MM.1S (cell line): ENCODE measurements at regions not wholly inside any gene's neighbourhood (a gene's known extent, or its start where the extent isn't known, plus 50 kb on each side); places are given as distances from the start of the nearest gene placed in this dataset.
"Not testable (repeated sequence)": the region's sequence is repeated elsewhere in the genome, so short reads cannot be mapped to it uniquely, and the experiment has no call there.

Experiments
- DNase-seq: peaks from one replicate; pipeline ENCODE4 v3.0.0-alpha.2; 2015
- H2AFZ ChIP-seq: fragments of 300-600 bp; sonication (generic); 2 replicates; pipeline ENCODE4 v1.6.0; 2016; ENCODE audit warnings: antibody characterized with exemption, low read length
- H3F3A ChIP-seq: fragments of 300-600 bp; sonication (generic); 2 replicates; pipeline ENCODE4 v1.6.1; 2016; ENCODE audit warnings: mild to moderate bottlenecking, antibody characterized with exemption, low read length, moderate library complexity, mixed read lengths; ENCODE audit not compliant: insufficient read depth
- H3K27ac ChIP-seq: fragments of 300-600 bp; sonication (generic); 2 replicates; pipeline ENCODE4 v1.5.1; 2016; ENCODE audit warnings: mild to moderate bottlenecking, low read length
- H3K27me3 ChIP-seq: fragments of 300-600 bp; sonication (generic); replicated peaks from 2 replicates; pipeline ENCODE4 v1.6.0; 2016; ENCODE audit warnings: low read length; ENCODE audit not compliant: insufficient read depth
- H3K36me3 ChIP-seq: fragments of 300-600 bp; sonication (generic); replicated peaks from 2 replicates; pipeline ENCODE4 v1.6.1; 2016; ENCODE audit warnings: mild to moderate bottlenecking, low read length, mixed read lengths; ENCODE audit not compliant: insufficient read depth
- H3K4me1 ChIP-seq: fragments of 300-600 bp; sonication (generic); 2 replicates; pipeline ENCODE4 v1.6.1; 2016; ENCODE audit warnings: low read length, mixed read lengths
- H3K4me2 ChIP-seq: fragments of 300-600 bp; sonication (generic); 2 replicates; pipeline ENCODE4 v1.6.0; 2016; ENCODE audit warnings: low read depth, low read length
- H3K4me3 ChIP-seq: fragments of 300-600 bp; sonication (generic); 2 replicates; pipeline ENCODE4 v1.5.1; 2016; ENCODE audit warnings: low read length, mixed read lengths
- H3K79me2 ChIP-seq: fragments of 300-600 bp; sonication (generic); 2 replicates; pipeline ENCODE4 v1.6.1; 2016; ENCODE audit warnings: mixed run types, low read length, mixed read lengths
- H3K9ac ChIP-seq: fragments of 300-600 bp; sonication (generic); 2 replicates; pipeline ENCODE4 v1.6.1; 2016; ENCODE audit warnings: low read length, mixed read lengths
- H3K9me2 ChIP-seq: fragments of 300-600 bp; sonication (generic); replicated peaks from 2 replicates; pipeline ENCODE4 v1.6.1; 2016; ENCODE audit warnings: mild to moderate bottlenecking, low read length, mixed read lengths; ENCODE audit not compliant: insufficient read depth
- H3K9me3 ChIP-seq: fragments of 300-600 bp; sonication (generic); replicated peaks from 2 replicates; pipeline ENCODE4 v1.6.1; 2016; ENCODE audit warnings: mild to moderate bottlenecking, low read length, mixed read lengths; ENCODE audit not compliant: insufficient read depth
- H4K20me1 ChIP-seq: fragments of 300-600 bp; sonication (generic); 2 replicates; pipeline ENCODE4 v1.6.1; 2016; ENCODE audit warnings: mild to moderate bottlenecking, low read length, moderate library complexity, mixed read lengths; ENCODE audit not compliant: insufficient read depth
- CTCF ChIP-seq: fragments of 300-600 bp; sonication (generic); IDR thresholded peaks from 2 replicates; pipeline ENCODE4 v1.5.1; 2016; ENCODE audit warnings: antibody characterized with exemption, low read length, mixed read lengths
- EZH2 ChIP-seq: fragments of 300-600 bp; sonication (generic); optimal IDR thresholded peaks from 2 replicates; pipeline ENCODE3; 2017; ENCODE audit warnings: low read depth, mild to moderate bottlenecking, antibody characterized with exemption, low read length, mixed read lengths
- EZH2phosphoT487 ChIP-seq: fragments of 300-600 bp; sonication (generic); IDR thresholded peaks from 2 replicates; pipeline ENCODE4 v1.6.1; 2018; ENCODE audit warnings: antibody characterized with exemption, low read length

DNA sequence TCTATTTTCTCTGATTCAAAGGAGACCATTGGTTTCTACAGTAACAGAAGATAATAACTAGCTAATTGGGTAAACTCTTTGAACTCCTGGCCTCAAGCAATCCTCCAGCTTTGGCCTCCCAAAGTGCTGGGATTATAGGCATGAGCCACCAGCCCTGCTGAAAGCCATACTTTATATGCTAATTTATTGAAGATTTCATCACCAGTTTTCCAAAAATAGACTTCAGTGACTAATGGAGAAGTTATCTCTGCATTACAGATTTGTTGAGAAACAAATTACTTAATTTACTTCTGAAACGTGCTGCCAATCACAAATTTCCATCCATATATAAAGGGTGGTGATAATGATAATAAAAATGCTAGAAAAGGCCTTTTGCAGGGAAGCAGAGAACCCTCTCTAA lies 1758.1 kb upstream of the SEL1L start:
- no peak for DNase-seq
- H3F3A ChIP-seq = no peaks in the 10 kb centered on the region
- no peak overlapping the region for H3K4me2 ChIP-seq
- H3K27me3 ChIP-seq = no peaks in the 10 kb centered on the region
- no peaks in the 10 kb centered on the region for H3K79me2 ChIP-seq
- TF ChIP-seq CTCF (no peak), EZH2phosphoT487 (no peak), EZH2 (no peak)
- no peaks in the 10 kb centered on the region for H3K36me3 ChIP-seq
- H2AFZ ChIP-seq = no peak overlapping the region
- H3K4me3 ChIP-seq = no peak overlapping the region
- no peaks in the 10 kb centered on the region for H4K20me1 ChIP-seq
- H3K4me1 ChIP-seq = no peaks in the 10 kb centered on the region
- H3K9ac ChIP-seq = no peak overlapping the region
- no peaks in the 10 kb centered on the region for H3K9me2 ChIP-seq
- H3K27ac ChIP-seq = no peak overlapping the region
- H3K9me3 ChIP-seq = no peaks in the 10 kb centered on the region

DNA sequence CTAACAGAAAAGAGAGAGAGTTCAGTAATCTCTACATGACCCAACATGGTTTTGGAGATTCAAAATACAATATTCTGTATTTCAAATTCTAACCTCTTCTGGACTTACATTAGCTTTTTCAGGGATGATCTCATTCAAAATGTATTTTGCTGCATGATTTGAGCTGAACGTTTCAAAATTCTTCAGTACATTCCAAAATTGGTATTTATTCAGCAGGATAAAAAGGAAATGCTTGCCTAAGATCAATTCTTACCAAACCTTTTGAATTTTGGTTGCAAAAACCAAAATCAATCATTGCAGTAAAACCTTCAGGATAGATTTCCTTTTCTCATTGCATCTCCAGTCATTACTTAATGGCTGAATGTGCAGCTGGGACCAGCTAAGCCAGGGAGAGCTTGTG lies 1761.3 kb upstream of the SEL1L start:
- Histone ChIP-seq H3K4me3 (no peak overlapping the region), H3K79me2 (no peaks in the 10 kb centered on the region), H3K9ac (no peak overlapping the region), H3K27me3 (no peaks in the 10 kb centered on the region), H4K20me1 (no peaks in the 10 kb centered on the region), H3K4me1 (no peaks in the 10 kb centered on the region), H3K4me2 (no peak overlapping the region), H3K9me2 (no peaks in the 10 kb centered on the region), H3K9me3 (no peaks in the 10 kb centered on the region), H2AFZ (no peak overlapping the region), H3K36me3 (no peaks in the 10 kb centered on the region), H3F3A (no peaks in the 10 kb centered on the region), H3K27ac (no peak overlapping the region)
- DNase-seq = no peak
- TF ChIP-seq EZH2 (no peak), CTCF (no peak), EZH2phosphoT487 (no peak)

GRCh38 chr14:83297361-83297760 lies 1763.7 kb upstream of the SEL1L start:
- H3K36me3 ChIP-seq = no peaks in the 10 kb centered on the region
- H2AFZ ChIP-seq = no peak overlapping the region
- H3K9me3 ChIP-seq = no peaks in the 10 kb centered on the region
- H3K4me1 ChIP-seq = no peaks in the 10 kb centered on the region
- H3K4me2 ChIP-seq = no peak overlapping the region
- H3K27ac ChIP-seq = no peak overlapping the region
- no peak for DNase-seq
- H3F3A ChIP-seq = no peaks in the 10 kb centered on the region
- no peak overlapping the region for H3K9ac ChIP-seq
- H3K9me2 ChIP-seq = no peaks in the 10 kb centered on the region
- H3K79me2 ChIP-seq = no peaks in the 10 kb centered on the region
- no peak overlapping the region for H3K4me3 ChIP-seq
- no peaks in the 10 kb centered on the region for H3K27me3 ChIP-seq
- H4K20me1 ChIP-seq = no peaks in the 10 kb centered on the region
- TF ChIP-seq CTCF = no peak
- no peak for TF ChIP-seq EZH2phosphoT487
- TF ChIP-seq EZH2 = no peak

GRCh38 chr14:83298016-83298415 lies 1764.4 kb upstream of the SEL1L start:
- not testable (repeated sequence) for H3K9me3 ChIP-seq, H2AFZ ChIP-seq, H3F3A ChIP-seq, H3K4me3 ChIP-seq, H3K4me2 ChIP-seq, H3K9ac ChIP-seq, H3K27ac ChIP-seq, H3K79me2 ChIP-seq, H4K20me1 ChIP-seq, H3K4me1 ChIP-seq, H3K36me3 ChIP-seq, H3K27me3 ChIP-seq, DNase-seq, H3K9me2 ChIP-seq
